ENCODE measurements at regions not wholly inside any gene's neighbourhood (a gene's known extent, or its start where the extent isn't known, plus 50 kb on each side); places are given as distances from the start of the nearest gene placed in this dataset.
"Not testable (repeated sequence)": the region's sequence is repeated elsewhere in the genome, so short reads cannot be mapped to it uniquely, and the experiment has no call there.

DNA sequence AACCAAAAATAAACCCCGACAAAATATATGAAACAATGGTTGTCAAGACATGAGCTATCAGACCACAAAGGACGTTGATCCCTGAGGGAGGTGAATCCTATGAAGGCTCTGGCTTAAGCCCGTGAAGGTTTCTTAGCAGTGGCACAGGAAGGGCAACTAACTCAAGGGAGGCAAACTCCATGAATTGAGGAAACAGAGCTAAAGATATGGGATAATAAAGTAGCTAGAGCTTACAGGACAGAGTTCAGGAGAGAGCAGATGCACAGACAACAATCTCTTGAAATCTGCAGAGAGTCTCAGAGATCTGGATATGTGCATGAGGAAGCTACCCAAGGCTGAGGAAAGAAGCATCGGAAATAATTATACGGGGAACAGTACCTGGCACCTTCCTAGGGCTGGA is 331.6 kb downstream of the TYW1 start:
- TF ChIP-seq, protein P1, sequence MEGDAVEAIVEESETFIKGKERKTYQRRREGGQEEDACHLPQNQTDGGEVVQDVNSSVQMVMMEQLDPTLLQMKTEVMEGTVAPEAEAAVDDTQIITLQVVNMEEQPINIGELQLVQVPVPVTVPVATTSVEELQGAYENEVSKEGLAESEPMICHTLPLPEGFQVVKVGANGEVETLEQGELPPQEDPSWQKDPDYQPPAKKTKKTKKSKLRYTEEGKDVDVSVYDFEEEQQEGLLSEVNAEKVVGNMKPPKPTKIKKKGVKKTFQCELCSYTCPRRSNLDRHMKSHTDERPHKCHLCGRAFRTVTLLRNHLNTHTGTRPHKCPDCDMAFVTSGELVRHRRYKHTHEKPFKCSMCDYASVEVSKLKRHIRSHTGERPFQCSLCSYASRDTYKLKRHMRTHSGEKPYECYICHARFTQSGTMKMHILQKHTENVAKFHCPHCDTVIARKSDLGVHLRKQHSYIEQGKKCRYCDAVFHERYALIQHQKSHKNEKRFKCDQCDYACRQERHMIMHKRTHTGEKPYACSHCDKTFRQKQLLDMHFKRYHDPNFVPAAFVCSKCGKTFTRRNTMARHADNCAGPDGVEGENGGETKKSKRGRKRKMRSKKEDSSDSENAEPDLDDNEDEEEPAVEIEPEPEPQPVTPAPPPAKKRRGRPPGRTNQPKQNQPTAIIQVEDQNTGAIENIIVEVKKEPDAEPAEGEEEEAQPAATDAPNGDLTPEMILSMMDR (conservative IDR thresholded peaks at IDR 0.05; ENCODE audit: low read depth, low read length): not testable (repeated sequence)
- TF ChIP-seq EZH2 (IDR thresholded peaks at IDR 0.05; ENCODE audit: borderline replicate concordance, low read depth, low read length, poor library complexity, severe bottlenecking): not testable (repeated sequence)

All from A673 (cell line).